ENCODE measurements at regions not wholly inside any gene's neighbourhood (a gene's known extent, or its start where the extent isn't known, plus 50 kb on each side); places are given as distances from the start of the nearest gene placed in this dataset.
"Not testable (repeated sequence)": the region's sequence is repeated elsewhere in the genome, so short reads cannot be mapped to it uniquely, and the experiment has no call there.

GRCh38 chr6:2611092-2611491 lies 139.6 kb downstream of the MYLK4 start:
- no peaks in the 10 kb centered on the region for H3K9me3 Mint-ChIP-seq
- no peak overlapping the region for H3K27ac Mint-ChIP-seq
- ATAC-seq (ENCODE audit: low read depth) = no peak
- DNase-seq = no peak
- no peaks in the 10 kb centered on the region for H3K36me3 Mint-ChIP-seq
- POLR2A ChIA-PET = no interaction called here
- peaks cover 24% of the 10 kb centered on the region for H3K27me3 Mint-ChIP-seq
- H3K4me3 Mint-ChIP-seq = no peak overlapping the region
- H3K4me1 Mint-ChIP-seq = no peaks in the 10 kb centered on the region

GRCh38 chr6:2608503-2608902 lies 142.2 kb downstream of the MYLK4 start:
- Mint-ChIP-seq H3K4me3 (no peak overlapping the region), H3K27ac (no peak overlapping the region), H3K9me3 (no peaks in the 10 kb centered on the region), H3K27me3 (peaks cover 26% of the 10 kb centered on the region), H3K4me1 (no peaks in the 10 kb centered on the region), H3K36me3 (no peaks in the 10 kb centered on the region)
- DNase-seq (no peak), ATAC-seq (ENCODE audit: low read depth) (no peak)
- POLR2A ChIA-PET = no interaction called here

- Mint-ChIP-seq H3K9me3 (peaks cover 4% of the 10 kb centered on the region), H3K4me1 (peaks cover 2% of the 10 kb centered on the region), H3K27me3 (peaks cover 19% of the 10 kb centered on the region), H3K27ac (no peak overlapping the region), H3K36me3 (no peaks in the 10 kb centered on the region), H3K4me3 (no peak overlapping the region)
- no peak for DNase-seq
- no peak for ATAC-seq (ENCODE audit: low read depth)
- POLR2A ChIA-PET = interaction anchor here (1.0 kb wide), 1 partner anchor 34 kb away, joined by 3 read pairs; no protein-coding TSS in a partner anchor
Observed at GRCh38 chr6:2600363-2600762, 150.4 kb downstream of the MYLK4 start.

GRCh38 chr6:2599817-2600216 lies 150.9 kb downstream of the MYLK4 start:
- H3K27ac Mint-ChIP-seq = no peak overlapping the region
- POLR2A ChIA-PET = interaction anchor here (1.0 kb wide), 1 partner anchor 35 kb away, joined by 3 read pairs; no protein-coding TSS in a partner anchor
- H3K36me3 Mint-ChIP-seq = no peaks in the 10 kb centered on the region
- H3K4me3 Mint-ChIP-seq = no peak overlapping the region
- peaks cover 4% of the 10 kb centered on the region for H3K9me3 Mint-ChIP-seq
- peaks cover 2% of the 10 kb centered on the region for H3K4me1 Mint-ChIP-seq
- ATAC-seq (ENCODE audit: low read depth) (no peak), DNase-seq (no peak)
- peaks cover 17% of the 10 kb centered on the region for H3K27me3 Mint-ChIP-seq

- Mint-ChIP-seq H3K27ac (no peak overlapping the region), H3K4me3 (no peak overlapping the region), H3K4me1 (peaks cover 2% of the 10 kb centered on the region), H3K9me3 (peaks cover 4% of the 10 kb centered on the region), H3K36me3 (no peaks in the 10 kb centered on the region), H3K27me3 (peaks cover 15% of the 10 kb centered on the region)
- POLR2A ChIA-PET = no interaction called here
- DNase-seq = no peak
- no peak for ATAC-seq (ENCODE audit: low read depth)
Observed at GRCh38 chr6:2598867-2599266, 151.9 kb downstream of the MYLK4 start.

GRCh38 chr6:2597991-2598390 lies 152.7 kb downstream of the MYLK4 start:
- H3K9me3 Mint-ChIP-seq = peaks cover 4% of the 10 kb centered on the region
- peaks cover 14% of the 10 kb centered on the region for H3K27me3 Mint-ChIP-seq
- no peak for ATAC-seq (ENCODE audit: low read depth)
- H3K4me1 Mint-ChIP-seq = peaks cover 2% of the 10 kb centered on the region
- peak overlapping the region; percentile 20 for H3K4me3 Mint-ChIP-seq
- POLR2A ChIA-PET = no interaction called here
- H3K36me3 Mint-ChIP-seq = no peaks in the 10 kb centered on the region
- DNase-seq = no peak
- no peak overlapping the region for H3K27ac Mint-ChIP-seq

- DNase-seq; H3K36me3 Mint-ChIP-seq; H3K9me3 Mint-ChIP-seq; H3K4me3 Mint-ChIP-seq; ATAC-seq (ENCODE audit: low read depth); H3K4me1 Mint-ChIP-seq; H3K27ac Mint-ChIP-seq; POLR2A ChIA-PET: not testable (repeated sequence)
- H3K27me3 Mint-ChIP-seq = peaks cover 14% of the 10 kb centered on the region
Observed at GRCh38 chr6:2597457-2597856, 153.3 kb downstream of the MYLK4 start.

GRCh38 chr6:2596222-2596621 lies 154.5 kb downstream of the MYLK4 start:
- Mint-ChIP-seq H3K4me1 (peaks cover 2% of the 10 kb centered on the region), H3K4me3 (no peak overlapping the region), H3K27me3 (peaks cover 10% of the 10 kb centered on the region), H3K9me3 (peaks cover 4% of the 10 kb centered on the region), H3K36me3 (no peaks in the 10 kb centered on the region), H3K27ac (no peak overlapping the region)
- no peak for DNase-seq
- POLR2A ChIA-PET = no interaction called here
- ATAC-seq (ENCODE audit: low read depth) = no peak

GRCh38 chr6:2594868-2595267 lies 155.9 kb downstream of the MYLK4 start:
- H3K36me3 Mint-ChIP-seq = no peaks in the 10 kb centered on the region
- POLR2A ChIA-PET = no interaction called here

GRCh38 chr6:2593167-2593566 lies 157.6 kb downstream of the MYLK4 start:
- POLR2A ChIA-PET = interaction anchor here (0.5 kb wide), 1 partner anchor 23 kb away, joined by 4 read pairs; no protein-coding TSS in a partner anchor
- Mint-ChIP-seq H3K4me3 (no peak overlapping the region), H3K36me3 (no peaks in the 10 kb centered on the region), H3K27me3 (peaks cover 8% of the 10 kb centered on the region), H3K9me3 (no peaks in the 10 kb centered on the region), H3K27ac (no peak overlapping the region), H3K4me1 (peaks cover 1% of the 10 kb centered on the region)
- DNase-seq = no peak
- ATAC-seq (ENCODE audit: low read depth) = no peak

More at GRCh38 chr6:2594868-2595267, 155.9 kb downstream of the MYLK4 start:
- no peak for DNase-seq
- Mint-ChIP-seq H3K4me1 (peaks cover 2% of the 10 kb centered on the region), H3K27ac (no peak overlapping the region), H3K9me3 (no peaks in the 10 kb centered on the region), H3K4me3 (no peak overlapping the region), H3K27me3 (peaks cover 7% of the 10 kb centered on the region)
- no peak for ATAC-seq (ENCODE audit: low read depth)

- H3K27me3 Mint-ChIP-seq = peaks cover 35% of the 10 kb centered on the region
- H3K36me3 Mint-ChIP-seq = no peaks in the 10 kb centered on the region
- no peak for DNase-seq
- H3K27ac Mint-ChIP-seq = no peak overlapping the region
- no peaks in the 10 kb centered on the region for H3K4me1 Mint-ChIP-seq
- POLR2A ChIA-PET = no interaction called here
- no peaks in the 10 kb centered on the region for H3K9me3 Mint-ChIP-seq
- no peak overlapping the region for H3K4me3 Mint-ChIP-seq
- no peak for ATAC-seq (ENCODE audit: low read depth)
Observed at GRCh38 chr6:2589171-2589661, 161.5 kb downstream of the MYLK4 start.

GRCh38 chr6:2583459-2583858 lies 167.3 kb downstream of the MYLK4 start:
- DNase-seq (no peak), ATAC-seq (ENCODE audit: low read depth) (no peak)
- H3K4me1 Mint-ChIP-seq = no peaks in the 10 kb centered on the region
- POLR2A ChIA-PET = no interaction called here
- no peaks in the 10 kb centered on the region for H3K36me3 Mint-ChIP-seq
- H3K4me3 Mint-ChIP-seq = no peak overlapping the region
- no peak overlapping the region for H3K27ac Mint-ChIP-seq
- H3K27me3 Mint-ChIP-seq = peaks cover 56% of the 10 kb centered on the region
- H3K9me3 Mint-ChIP-seq = no peaks in the 10 kb centered on the region

- H3K36me3 Mint-ChIP-seq = no peaks in the 10 kb centered on the region
- DNase-seq (no peak), ATAC-seq (ENCODE audit: low read depth) (no peak)
- H3K9me3 Mint-ChIP-seq = no peaks in the 10 kb centered on the region
- H3K27ac Mint-ChIP-seq = no peak overlapping the region
- POLR2A ChIA-PET = interaction anchor here (0.6 kb wide), 1 partner anchor 19 kb away, joined by 3 read pairs; no protein-coding TSS in a partner anchor
- H3K4me3 Mint-ChIP-seq = no peak overlapping the region
- H3K4me1 Mint-ChIP-seq = no peaks in the 10 kb centered on the region
- H3K27me3 Mint-ChIP-seq = peaks cover 47% of the 10 kb centered on the region
Observed at GRCh38 chr6:2582268-2582667, 168.5 kb downstream of the MYLK4 start.

GRCh38 chr6:2581611-2582010 lies 169.1 kb downstream of the MYLK4 start:
- Mint-ChIP-seq H3K27ac (no peak overlapping the region), H3K4me3 (no peak overlapping the region), H3K9me3 (no peaks in the 10 kb centered on the region), H3K36me3 (no peaks in the 10 kb centered on the region), H3K4me1 (no peaks in the 10 kb centered on the region), H3K27me3 (peaks cover 44% of the 10 kb centered on the region)
- no peak for DNase-seq
- ATAC-seq (ENCODE audit: low read depth) = no peak
- POLR2A ChIA-PET = interaction anchor here (0.6 kb wide), 1 partner anchor 20 kb away, joined by 3 read pairs; no protein-coding TSS in a partner anchor

GRCh38 chr6:2581011-2581410 lies 169.7 kb downstream of the MYLK4 start:
- Mint-ChIP-seq H3K9me3 (no peaks in the 10 kb centered on the region), H3K36me3 (no peaks in the 10 kb centered on the region), H3K27me3 (peaks cover 38% of the 10 kb centered on the region), H3K27ac (no peak overlapping the region), H3K4me3 (no peak overlapping the region), H3K4me1 (no peaks in the 10 kb centered on the region)
- POLR2A ChIA-PET = no interaction called here
- DNase-seq = no peak
- no peak for ATAC-seq (ENCODE audit: low read depth)
